Left ventricle myocardium inferior (tissue), 1 donor: ENCODE measurements at regions not wholly inside any gene's neighbourhood (a gene's known extent, or its start where the extent isn't known, plus 50 kb on each side); places are given as distances from the start of the nearest gene placed in this dataset.

Source experiments
- DNase-seq: peaks from one replicate; pipeline ENCODE4 v3.0.0-alpha.2; 2020
- H3K27ac ChIP-seq: fragments of 200-600 bp; replicated peaks from 2 replicates; pipeline ENCODE4 v1.8.0; 2021
- H3K27me3 ChIP-seq: fragments of 200-600 bp; 2 replicates; pipeline ENCODE4 v1.8.0; 2021; ENCODE audit warnings: low read depth
- H3K36me3 ChIP-seq: fragments of 200-600 bp; 2 replicates; pipeline ENCODE4 v1.8.0; 2021
- H3K4me1 ChIP-seq: fragments of 200-600 bp; 2 replicates; pipeline ENCODE4 v1.8.0; 2021
- H3K4me3 ChIP-seq: fragments of 200-600 bp; 2 replicates; pipeline ENCODE4 v1.8.0; 2021; ENCODE audit warnings: mild to moderate bottlenecking, moderate library complexity
- H3K9me3 ChIP-seq: fragments of 200-600 bp; replicated peaks from 2 replicates; pipeline ENCODE4 v1.8.0; 2021
- intact Hi-C: fragments of 100-400 bp; cut with micrococcal nuclease; formaldehyde crosslinking; loops from one replicate; pipeline ENCODE4 v1.11.0; 2022
- TF ChIP-seq, protein P1 (sequence below): fragments of 200-600 bp; IDR thresholded peaks from 2 replicates; pipeline ENCODE4 v1.8.0; 2021; ENCODE audit warnings: antibody characterized with exemption, mild to moderate bottlenecking, borderline replicate concordance
- donor health status: DM: no; HTN: yes; CAD: no; lungs with severe emphysema.

DNA sequence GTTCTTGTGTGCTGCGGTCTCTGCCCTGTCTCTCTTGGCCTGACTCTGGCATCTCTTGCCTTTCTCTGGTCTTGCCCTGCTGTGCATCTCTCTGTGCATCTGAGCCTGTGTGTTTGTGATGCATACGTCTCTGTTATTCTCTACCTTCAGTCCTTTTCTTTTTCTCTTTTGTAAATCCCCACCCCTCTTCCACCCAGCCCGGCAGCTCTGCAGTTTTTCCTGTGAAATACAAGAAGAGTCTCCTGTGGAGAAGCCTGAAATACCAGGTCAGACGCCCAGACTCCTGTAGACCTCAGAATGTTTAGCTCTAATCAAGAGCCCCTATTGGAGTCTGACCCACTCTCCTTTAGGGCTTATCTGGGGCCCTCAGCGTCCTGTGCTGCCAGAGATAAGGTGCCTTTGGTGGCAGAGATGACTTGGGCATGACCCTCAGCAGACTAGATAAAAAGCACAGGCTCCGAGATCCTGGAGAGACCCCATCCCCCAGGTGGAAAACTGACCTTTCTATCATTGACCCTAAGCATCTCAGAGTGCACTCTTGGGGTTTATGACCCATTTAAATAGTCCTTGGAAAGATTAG is 167.5 kb upstream of the SRRM4 start:
- no peak overlapping the region for H3K27ac ChIP-seq
- no peak overlapping the region for H3K4me3 ChIP-seq
- no peaks in the 10 kb centered on the region for H3K36me3 ChIP-seq
- intact Hi-C loops = no loop called here
- TF ChIP-seq, protein P1, sequence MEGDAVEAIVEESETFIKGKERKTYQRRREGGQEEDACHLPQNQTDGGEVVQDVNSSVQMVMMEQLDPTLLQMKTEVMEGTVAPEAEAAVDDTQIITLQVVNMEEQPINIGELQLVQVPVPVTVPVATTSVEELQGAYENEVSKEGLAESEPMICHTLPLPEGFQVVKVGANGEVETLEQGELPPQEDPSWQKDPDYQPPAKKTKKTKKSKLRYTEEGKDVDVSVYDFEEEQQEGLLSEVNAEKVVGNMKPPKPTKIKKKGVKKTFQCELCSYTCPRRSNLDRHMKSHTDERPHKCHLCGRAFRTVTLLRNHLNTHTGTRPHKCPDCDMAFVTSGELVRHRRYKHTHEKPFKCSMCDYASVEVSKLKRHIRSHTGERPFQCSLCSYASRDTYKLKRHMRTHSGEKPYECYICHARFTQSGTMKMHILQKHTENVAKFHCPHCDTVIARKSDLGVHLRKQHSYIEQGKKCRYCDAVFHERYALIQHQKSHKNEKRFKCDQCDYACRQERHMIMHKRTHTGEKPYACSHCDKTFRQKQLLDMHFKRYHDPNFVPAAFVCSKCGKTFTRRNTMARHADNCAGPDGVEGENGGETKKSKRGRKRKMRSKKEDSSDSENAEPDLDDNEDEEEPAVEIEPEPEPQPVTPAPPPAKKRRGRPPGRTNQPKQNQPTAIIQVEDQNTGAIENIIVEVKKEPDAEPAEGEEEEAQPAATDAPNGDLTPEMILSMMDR = no peak
- peaks cover 8% of the 10 kb centered on the region for H3K9me3 ChIP-seq
- H3K27me3 ChIP-seq = peaks cover 47% of the 10 kb centered on the region
- no peaks in the 10 kb centered on the region for H3K4me1 ChIP-seq
- no peak for DNase-seq

DNA sequence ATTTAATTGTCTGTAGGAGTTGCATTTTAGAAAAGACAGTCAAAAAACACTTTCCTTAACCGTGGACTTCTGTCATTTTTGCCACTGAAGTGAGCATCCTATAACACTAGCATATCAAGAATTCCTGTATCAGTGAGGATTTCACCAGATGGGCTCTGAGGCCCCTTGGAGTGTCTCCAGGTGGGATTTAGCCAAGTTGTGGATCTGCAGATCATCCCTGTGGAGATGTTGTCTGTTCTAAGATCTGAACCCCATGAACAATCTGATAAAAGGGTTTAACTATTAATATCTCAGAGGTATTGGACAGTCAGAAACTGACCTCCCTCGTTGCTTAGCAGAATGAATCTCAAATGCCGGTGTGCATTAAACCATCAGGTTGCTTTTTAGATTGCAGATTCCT is 165.0 kb upstream of the SRRM4 start:
- H3K27me3 ChIP-seq = peaks cover 55% of the 10 kb centered on the region
- DNase-seq = no peak
- no peak overlapping the region for H3K4me3 ChIP-seq
- H3K36me3 ChIP-seq = no peaks in the 10 kb centered on the region
- peaks cover 8% of the 10 kb centered on the region for H3K9me3 ChIP-seq
- TF ChIP-seq, protein P1 = no peak
- no peak overlapping the region for H3K27ac ChIP-seq
- no peaks in the 10 kb centered on the region for H3K4me1 ChIP-seq
- intact Hi-C loops = no loop called here

DNA sequence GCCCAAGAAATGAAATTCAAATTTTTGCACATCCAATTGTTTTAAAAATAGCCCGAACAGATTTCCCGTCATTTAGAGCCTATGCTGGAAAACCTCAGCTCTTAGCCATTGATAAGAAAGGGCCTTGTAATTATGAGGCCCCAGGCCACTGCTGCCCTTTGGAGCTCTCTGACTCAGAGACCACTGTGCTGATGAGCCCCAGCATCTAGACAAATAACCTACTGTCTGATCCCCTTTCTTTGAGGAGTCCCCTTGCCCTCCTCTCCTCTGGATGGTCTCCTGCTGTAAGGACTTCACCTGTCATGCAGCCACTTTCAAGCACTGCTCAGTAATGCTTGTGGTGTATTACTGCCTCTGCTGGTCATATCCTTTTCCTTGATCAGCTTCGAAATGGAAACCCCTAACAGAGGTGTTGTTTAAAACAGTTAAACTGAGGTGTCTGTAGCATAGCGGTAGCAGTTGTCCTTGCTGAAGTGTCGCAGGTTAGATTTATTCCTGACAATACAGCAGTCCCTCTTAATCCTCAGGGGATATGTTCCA is 159.9 kb upstream of the SRRM4 start:
- Histone ChIP-seq H3K36me3 (no peaks in the 10 kb centered on the region), H3K27me3 (peaks cover 38% of the 10 kb centered on the region), H3K27ac (no peak overlapping the region), H3K9me3 (peaks cover 13% of the 10 kb centered on the region), H3K4me1 (no peaks in the 10 kb centered on the region), H3K4me3 (no peak overlapping the region)
- TF ChIP-seq, protein P1 = no peak
- DNase-seq = no peak
- intact Hi-C loops = no loop called here

DNA sequence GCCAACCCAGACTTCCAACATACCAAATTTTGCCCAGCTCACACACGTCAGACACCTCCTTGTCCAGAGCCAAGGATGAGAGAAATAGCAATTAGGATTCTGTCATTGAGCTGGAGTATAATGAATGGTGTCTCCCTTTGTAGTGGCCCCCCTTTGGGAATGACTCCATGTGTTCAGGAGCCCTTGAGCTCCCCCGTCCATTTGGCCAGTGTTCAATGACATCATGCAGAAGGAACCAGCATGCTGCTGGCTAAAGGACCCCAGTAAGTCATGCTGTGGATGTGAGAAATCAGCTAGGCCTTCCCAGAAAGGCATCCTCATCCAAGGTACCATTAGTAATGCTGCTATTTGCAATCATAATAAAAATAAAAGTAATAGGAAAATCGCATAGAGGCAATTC is 158.8 kb upstream of the SRRM4 start:
- Histone ChIP-seq H3K4me3 (no peak overlapping the region), H3K27ac (no peak overlapping the region), H3K27me3 (peaks cover 27% of the 10 kb centered on the region), H3K9me3 (peaks cover 11% of the 10 kb centered on the region), H3K36me3 (no peaks in the 10 kb centered on the region), H3K4me1 (no peaks in the 10 kb centered on the region)
- TF ChIP-seq, protein P1 = no peak
- intact Hi-C loops = no loop called here
- no peak for DNase-seq

DNA sequence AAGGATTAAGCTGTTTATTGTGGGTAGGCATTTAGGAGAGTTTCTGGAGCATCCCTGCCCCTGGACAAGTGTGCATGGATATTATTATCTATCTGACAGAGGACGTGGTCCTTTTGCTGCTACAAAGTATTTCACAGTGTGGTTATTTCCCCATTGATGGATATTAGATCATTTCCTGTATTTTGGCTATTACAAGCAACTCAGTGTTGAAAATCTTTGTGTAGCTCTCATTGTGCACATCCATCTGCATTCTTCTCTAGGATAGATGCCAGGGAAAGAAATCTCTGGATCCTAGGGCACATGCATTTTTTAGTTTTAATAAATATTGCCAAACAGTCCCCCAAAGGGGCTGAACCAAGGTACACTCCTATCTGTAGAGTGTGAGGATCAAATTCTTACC is 154.3 kb upstream of the SRRM4 start:
- TF ChIP-seq, protein P1 = no peak
- Histone ChIP-seq H3K4me1 (no peaks in the 10 kb centered on the region), H3K27ac (no peak overlapping the region), H3K36me3 (no peaks in the 10 kb centered on the region), H3K27me3 (peaks cover 12% of the 10 kb centered on the region), H3K9me3 (peaks cover 11% of the 10 kb centered on the region), H3K4me3 (no peak overlapping the region)
- intact Hi-C loops = no loop called here
- no peak for DNase-seq
